NCI-H1436 (cell line): ENCODE measurements at regions not wholly inside any gene's neighbourhood (a gene's known extent, or its start where the extent isn't known, plus 50 kb on each side); places are given as distances from the start of the nearest gene placed in this dataset.

Source experiments
- DNase-seq: peaks from one replicate; lab custom pipeline; 2025; lab: John Stamatoyannopoulos, UW

DNA sequence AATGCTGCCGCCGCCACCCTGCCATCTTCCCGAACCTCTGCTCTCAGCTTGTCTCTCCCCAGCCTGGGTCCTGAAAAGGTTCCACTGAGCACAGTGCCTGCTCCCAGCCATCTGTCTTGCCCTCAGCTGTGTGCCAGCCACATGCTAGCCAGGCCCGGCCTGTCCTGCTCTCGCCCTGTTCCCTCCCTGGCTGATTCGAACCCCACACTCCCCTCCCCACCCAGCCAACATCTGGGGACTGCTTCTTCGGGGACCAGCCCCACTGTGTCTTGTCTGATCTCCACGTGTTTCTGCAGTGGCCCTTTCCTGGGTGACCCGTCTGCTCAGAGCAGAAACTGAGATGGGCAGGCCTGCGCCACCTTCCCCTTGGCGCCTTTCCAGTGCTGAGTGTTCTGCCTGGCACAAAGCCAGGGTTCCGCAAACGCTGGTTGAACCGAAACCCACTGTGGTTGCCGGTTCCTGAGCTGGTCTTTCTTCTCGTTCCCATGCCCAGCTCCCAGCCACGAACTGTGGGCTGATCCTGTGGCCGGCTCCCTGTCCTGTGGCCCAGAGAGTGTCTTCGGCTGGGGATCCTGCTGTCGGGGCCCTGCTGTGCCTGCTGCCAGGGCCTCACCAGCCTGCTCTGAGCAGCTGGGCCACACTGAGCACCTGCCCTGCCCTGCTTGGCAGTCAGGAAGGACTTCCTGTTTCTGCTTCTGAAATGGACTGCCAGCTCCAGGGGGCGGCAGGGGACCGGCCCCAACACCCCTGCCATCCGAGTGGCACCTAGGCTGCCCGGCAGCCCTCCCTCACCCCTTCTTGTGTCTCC is 62.7 kb upstream of the KLF13 start:
- peak; percentile 75 for DNase-seq

DNA sequence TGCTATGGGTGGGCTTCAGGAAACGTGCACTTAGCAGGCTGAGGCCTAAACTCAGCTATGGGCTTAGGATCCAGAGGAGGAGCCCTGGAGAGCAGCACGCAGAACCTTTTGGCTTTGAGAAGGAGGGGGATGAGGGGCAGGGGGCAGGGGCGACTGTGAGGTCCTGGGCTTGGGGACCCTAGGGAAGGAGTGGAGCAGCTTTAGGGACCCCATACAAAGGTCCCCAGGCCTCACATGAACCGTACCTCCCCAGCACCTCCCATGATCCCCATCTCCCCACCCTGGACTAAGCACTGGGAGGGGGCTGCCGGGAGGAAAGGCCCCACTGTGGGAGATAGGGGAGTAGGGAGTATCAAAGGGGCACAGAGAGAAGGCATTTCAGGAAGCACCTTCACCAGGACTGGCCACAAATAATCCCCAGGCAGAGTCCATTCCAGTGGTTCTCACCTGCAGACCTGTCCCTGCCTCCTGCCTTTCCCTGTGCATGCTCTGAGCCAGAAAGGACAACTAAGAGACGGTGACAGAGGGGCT is 62.0 kb upstream of the KLF13 start:
- no peak for DNase-seq

DNA sequence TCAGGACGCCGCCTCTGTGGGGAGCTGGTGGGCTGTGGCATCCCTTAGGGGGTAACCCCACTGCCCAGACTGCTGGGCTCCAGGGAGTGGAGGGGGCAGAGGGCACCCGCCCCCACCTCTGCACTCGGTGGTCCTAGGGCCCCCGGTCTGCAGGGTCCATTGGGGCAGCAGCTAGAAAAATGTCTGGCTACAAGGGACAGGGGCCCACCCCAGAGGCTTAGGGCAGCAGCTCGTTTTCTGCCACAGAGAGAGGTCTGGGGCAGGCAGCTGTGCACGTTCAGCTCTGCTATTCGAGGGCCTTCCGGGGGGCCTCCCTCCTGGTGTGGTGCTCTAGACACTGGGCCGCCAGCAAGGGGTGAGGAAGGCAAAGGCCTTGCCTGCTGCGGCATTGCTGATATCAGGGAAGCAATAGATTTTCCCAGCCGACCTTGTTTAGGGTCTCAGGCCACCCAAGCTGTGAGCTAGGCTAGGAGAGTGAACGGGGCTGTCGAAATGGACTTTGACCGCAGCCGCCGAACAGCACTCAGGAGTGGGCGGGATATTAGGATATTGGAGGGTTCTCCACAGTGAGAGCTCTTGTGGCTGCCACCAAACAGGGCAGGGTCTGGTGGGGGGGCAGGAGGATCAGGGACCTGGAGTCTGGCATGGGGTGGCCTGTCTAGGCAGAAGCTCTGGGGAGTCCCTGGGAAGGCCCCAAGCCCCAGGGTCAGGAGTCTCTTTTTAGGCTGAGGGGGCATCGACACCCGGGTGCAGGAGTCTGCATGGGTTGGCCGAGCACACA is 61.4 kb upstream of the KLF13 start:
- no peak for DNase-seq

DNA sequence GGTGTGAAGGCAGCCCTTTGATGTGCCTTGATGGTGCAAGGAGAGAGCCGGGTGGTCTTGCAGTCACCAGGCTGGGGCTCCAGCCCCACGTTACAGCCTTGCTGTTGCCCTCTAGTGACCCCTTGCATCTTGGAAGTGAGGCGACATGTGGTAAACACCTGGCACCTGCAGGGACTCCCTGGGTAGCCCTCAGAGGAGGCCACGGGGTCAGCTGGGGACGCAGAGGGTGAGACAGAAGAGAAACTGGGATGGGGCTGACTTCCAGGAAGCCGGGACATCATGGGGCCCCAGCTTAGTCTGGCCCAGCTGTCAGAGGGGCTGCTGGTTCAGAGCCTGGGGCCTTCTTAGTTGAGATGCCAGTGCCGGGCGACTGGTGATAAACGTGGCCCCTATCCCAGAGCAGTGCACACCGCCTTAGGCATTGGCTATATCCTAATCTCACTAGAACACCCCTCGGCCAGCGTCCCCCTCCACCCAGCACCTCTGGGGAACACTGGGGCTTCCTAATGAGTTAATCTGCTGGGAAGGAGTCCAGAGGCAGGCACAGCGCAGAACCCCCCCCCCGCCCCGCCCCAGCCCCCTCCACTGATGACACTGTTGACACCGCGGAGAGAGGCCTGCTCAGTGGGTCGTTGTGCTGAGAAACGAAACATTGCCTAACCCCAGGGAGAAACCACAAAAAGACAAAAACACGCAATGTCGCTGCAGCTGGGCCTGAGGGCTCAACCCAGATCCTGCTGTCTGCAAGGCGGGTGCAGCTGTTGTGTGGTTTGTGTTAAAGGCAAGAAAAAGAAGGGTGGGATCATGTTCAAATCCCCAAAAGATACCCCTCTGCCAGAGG is 60.5 kb upstream of the KLF13 start:
- DNase-seq: no peak

DNA sequence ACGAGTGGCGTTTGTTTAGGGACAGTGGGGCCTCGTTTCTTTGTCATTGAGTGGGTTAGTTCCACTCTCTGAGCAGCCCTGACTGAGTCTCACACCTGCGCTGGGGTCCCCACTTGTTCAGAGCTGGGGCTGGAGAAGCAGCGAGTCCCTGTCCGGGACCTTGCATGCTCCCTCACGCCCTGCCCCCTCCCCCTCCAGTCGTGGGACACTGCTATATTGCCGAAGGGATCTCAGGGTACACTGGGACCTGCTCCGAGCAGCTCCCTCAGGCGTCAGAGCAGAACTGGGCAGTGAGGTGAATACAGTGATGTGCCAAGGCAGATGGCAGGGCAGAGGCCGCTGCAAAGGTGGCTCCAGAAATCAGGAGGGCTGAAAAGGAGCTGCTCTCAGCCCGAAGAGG is 59.9 kb upstream of the KLF13 start:
- DNase-seq: no peak

DNA sequence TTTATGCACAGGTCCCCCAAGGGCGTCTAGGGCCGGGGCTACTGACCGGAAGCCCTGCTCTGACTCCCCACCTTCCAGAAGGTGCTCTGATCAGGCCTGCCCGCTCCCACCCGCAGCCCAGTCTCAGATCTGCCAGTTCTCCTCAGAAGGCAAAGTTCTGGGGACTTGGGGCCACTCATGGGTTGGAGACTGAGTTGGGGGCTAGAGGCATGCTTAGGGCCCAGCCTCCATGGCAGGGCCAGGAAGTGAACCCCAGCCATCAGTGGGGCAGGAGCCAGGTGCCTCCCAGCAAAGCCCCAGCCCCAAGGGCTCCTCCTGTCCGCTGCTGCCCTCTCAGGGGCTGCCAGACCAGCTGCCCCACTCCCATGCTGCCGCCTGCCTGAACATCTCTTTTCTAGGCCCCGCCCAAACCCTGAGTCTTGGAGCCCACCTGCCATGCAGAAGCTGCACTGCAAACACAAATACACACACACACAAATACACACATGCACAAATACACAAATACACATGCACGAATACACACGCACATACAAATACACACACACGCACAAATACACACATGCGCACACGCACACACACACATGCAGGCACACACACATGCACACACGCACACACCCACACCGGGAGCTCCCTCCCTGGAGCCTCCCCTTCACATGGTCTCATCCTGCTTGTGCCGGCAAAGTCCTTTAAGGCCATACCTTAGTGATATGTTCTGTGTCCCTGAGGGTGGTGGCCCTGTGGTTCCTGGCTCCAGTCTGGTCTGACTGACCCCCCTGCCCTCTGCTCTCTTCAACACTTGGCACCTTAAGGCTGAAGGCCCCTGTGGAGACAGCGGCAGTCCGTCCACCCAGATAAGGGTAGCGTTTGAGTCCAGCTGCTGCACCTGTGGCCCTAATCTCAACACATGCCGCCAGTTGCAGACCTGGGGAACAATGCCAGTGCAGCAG is 59.2 kb upstream of the KLF13 start:
- no peak for DNase-seq

DNA sequence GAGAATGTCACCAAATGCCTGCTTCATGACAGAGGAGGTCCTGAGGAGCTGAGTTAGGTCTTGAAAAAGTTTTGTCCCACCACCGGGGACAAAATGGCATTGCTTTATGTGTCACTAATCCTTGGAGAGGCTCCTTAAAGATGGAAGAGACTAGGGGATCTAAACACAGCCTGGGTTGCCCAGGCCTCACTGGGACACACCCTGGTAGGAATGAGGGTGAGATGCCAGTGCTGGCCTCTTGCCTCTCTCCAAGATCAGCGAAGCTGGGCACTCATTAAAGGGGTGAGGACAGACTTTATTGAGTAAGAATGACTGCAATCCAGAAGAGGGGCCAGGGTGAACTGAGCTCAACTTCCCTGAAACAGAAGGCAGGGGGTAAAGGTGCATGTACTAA is 58.5 kb upstream of the KLF13 start:
- no peak for DNase-seq

DNA sequence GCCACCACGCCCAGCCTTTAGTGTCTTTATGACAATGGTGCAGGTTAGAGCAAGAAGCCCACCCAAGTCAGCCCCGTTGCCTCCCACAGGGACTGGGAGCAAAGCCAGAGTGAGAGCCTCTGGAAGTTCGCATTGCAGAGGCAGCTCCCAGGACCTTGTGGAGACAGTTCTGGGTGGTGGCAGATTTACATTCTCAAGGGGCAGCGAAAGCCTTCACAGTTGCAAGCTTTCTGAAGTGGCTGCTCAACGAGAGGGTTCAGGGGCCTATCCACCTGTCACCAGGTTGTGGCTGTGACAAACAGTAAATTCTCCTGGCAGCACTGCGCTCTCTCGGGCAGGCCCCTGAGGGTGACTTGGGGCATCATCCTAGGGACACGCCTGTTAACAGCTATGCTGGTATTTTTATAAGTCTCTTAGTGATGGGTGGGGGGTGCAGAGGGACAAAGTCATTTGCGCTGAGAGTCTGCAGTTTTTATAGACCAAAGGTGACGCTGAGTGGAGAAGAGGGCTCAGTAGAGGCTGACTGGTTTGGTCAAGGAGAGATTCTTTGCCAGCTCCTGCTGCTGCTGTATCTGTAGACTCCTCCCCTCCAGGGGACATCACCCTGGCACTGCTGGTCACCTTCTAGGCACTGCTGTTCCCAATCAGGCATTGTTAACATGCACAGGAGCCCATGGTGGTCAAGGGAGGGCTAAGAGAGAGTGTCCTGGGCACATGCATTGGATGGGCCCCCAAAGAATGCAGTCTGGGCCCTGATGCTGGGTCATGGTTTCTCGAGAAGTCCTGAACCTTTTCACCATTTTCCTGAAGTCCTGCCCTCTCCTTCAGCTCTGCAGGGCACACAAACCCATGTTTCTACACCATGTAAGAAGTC is 57.5 kb upstream of the KLF13 start:
- DNase-seq: no peak

DNA sequence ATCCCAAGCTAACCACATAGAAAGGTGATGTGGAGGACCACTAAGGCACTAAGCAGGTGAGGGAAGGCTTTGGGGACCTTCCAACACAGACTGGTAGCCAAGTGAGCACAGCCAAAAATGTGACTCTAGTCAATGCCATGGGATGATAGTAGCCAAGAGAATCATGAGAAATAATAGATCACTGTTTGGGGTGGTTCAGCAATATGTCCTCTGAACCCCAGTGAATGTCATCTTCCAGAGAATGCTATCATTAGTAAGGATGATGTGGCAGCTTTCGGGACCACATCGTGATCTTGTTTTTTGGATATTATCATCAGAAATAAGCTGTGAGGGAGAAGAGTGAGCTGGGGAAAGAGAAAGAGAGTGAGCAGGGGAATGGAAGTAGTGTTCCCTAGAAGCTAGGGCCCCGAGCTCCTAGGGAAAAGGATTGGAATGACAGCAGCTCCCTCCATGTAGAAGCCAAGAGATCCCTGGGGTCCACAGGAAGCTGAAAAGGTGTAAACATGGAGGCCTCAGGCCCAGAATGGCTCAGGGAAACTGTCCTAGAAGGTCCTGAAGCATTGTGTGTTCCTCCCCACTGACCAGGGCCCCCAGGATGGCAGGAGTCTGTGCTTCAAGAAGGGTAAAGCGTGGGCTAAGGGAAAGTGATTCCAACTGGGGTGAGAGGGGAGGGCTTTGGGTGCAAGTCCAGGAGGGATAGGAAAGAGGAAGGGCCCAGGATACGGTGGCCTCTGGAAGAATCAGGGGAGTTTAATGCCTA is 56.6 kb upstream of the KLF13 start:
- no peak for DNase-seq

DNA sequence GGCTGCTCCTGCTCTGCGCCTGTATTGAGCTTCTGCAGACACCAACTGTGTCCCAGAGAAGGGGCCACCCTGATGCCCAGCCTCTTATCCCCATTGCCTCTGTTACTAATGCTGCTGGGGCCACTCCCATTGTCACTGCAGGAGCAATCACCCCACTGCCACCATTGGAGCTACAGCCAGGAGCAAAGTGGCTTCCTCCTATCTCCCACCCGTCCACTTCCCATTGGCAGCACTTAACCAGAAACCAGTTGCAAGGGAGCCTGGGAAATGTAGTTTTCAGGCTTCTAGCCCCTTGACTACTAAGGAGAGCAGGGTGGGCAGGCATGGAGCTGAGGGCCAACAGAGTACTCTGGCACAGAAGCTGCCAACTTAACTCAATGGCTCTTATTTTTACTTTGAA is 55.9 kb upstream of the KLF13 start:
- no peak for DNase-seq

DNA sequence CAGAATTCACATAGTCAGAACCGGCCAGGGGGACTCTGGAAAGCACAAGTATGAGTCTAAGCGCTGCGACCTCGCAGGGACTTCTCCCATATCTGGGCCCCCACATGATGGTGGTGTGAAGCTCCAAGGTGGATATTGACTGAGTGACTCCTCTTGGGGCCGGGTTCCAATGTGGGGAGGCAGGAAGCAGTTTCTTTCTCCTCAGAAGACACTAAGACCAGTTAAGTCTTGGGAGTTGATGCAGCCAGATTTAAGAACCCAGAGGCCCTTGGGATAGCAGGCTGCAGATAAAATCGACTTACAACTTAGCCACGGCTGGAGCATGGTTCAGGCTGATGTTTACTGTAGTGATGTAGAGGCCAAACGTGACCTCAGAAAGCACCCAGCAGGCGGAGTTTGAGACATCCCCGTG is 55.4 kb upstream of the KLF13 start:
- no peak for DNase-seq

DNA sequence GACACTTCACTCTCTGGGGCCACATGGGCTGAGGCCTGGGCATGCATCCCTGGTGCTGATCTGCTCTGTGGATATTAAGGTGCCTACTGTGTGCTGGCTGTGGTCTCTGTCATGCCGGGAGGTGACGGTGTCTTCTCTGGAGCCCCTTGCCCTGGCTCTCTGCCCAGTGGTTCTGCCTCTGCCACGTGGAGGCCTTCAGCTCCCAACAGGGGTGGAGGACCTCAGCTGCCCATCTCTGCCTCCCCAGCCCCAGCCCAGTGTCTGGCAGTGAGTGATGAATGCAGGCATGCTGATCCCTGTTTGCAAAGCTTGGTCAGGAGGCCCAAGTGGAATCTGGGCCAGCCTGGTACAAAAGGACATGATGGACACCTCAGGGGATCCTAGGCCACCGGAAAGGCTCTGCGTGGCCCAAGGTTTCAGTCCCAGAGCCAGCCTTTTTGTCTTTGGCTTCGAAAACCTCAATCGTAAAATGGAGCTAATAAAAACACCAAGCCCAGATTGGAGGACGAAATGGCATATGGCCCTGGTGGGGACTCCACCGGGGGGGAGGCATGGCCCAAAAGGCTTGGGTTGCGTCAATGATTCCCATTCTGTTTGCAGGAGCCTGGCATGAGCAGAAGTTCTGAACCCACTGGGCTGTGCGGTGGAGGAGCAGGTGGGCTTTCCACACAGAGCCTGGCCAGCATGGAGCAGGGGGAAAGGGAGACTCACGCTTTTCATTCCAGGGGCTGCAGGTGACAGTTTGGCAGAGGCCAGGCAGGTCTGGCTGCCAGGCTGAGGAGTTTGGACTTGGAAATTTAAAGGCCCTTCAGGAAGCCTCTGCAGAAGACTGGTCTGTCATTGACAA is 54.7 kb upstream of the KLF13 start:
- DNase-seq: no peak

DNA sequence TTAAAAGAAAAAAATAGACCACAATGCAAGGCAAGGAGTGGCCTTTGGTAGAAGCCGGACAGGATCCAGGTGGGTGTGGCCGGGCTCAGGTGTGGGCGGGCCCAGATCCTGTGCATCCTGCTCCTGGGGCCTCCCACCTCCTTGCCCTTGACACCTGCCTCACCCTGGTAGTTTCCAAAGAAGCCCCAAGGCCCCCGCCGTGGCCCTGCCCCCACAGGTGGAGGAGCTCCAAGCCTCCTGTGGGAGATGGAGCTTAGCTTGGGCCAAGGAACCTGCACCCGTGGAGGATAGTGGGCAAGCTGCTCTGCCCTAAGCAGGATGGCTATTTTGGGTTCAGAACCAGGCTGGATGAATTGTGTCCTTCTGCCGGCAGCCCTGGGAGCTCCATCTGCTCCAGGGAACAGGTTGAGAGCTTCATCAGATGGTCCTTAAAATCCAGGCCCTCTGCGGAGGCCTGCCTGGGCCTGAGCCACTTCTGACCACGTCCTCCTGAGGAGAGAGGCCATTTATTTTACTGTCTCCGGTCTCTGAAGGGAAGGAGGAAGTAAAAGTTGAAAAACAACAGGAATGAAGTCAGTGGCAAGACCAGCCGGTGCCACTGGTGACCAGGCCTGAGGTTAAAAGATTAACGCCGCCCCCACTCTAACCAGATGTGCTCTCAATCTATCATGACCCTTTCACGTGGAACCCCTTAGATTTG is 53.9 kb upstream of the KLF13 start:
- no peak for DNase-seq

DNA sequence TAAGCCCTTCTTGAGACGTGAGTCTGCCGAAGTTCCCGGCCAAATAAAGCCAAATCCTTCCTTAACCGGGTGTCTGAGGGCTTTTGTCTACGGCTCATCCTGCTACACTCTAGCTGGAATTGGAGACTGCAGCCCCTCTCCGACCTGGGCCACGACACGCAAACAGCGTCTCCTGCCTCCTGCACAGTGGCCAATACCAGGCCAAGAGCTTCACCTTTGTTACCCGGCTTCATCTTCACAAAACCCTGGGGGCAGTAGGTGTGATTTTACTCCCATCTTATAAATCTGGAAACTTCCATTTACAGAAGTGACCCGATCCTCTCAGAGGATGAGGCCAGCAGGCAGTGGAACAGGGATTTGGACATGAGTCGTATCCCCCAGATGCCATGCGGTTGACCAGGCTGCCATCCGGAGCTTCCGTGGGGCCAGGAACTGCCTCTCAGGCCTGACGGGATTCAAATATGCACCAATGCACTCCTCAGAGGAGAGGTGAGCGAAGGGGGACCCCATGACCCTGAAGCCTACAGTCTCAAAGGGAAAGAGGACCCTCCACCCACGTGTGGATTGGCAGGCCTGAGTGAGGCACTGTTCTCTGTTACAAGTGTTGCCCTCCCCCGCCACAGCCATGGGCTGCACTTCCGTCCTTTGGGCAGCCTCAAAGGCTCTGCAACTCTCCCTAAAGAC is 53.2 kb upstream of the KLF13 start:
- no peak for DNase-seq

DNA sequence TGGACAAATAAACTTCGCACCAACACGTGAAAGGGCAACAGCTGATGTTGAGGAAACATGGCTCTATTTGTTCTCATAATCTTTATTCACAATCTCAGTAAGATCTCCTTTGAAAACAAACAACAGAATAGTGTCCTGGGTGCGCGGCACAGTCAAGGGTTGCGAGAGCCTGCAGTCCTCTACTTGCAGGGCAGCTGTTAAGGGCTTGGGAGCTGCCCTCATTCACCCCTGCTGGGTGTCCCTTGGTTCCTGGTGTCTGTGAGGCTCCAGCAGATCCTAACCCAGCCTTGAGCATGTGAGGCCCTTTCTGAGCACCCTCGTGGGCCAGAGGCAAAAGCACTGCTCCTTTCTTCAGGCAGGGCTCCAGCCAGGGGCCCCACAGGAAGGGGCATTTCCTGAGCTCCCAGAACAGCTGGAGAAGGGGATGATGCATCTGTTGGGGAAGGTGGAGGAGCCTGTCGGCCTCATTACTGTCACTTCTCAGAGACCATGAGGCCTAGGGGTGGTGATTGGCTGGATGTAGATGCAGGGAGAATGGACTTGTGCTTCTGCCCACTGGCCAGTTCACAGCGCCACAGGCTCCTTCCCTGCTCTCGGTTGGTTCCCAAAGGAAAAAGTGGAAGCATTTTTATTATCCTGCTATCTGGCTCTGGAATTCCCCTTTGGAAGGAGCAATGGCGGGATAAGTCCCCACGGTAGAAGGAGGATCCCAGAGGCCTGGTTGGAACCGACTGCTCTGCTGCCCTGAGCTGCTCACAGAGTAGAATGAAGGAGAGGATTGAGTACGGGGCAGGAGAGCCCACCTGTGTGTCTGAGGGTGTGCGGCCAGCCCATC is 51.9 kb upstream of the KLF13 start:
- DNase-seq: no peak
